ENCODE measurements at regions not wholly inside any gene's neighbourhood (a gene's known extent, or its start where the extent isn't known, plus 50 kb on each side); places are given as distances from the start of the nearest gene placed in this dataset.
"Not testable (repeated sequence)": the region's sequence is repeated elsewhere in the genome, so short reads cannot be mapped to it uniquely, and the experiment has no call there.

- Histone ChIP-seq H3K4me3 (no peak overlapping the region), H3K27ac (replicated peaks in 1 of 4) (no peak overlapping the region), H3K9me3 (no peaks in the 10 kb centered on the region), H3K27me3 (no peaks in the 10 kb centered on the region), H3K4me1 (no peaks in the 10 kb centered on the region), H3K36me3 (no peaks in the 10 kb centered on the region)
- TF ChIP-seq POLR2A (IDR thresholded peaks at IDR 0.05; ENCODE audit: low read depth) (no peak), EP300 (IDR thresholded peaks at IDR 0.05) (no peak), POLR2AphosphoS5 (IDR thresholded peaks at IDR 0.05) (no peak)
- TF ChIP-seq, protein P1, sequence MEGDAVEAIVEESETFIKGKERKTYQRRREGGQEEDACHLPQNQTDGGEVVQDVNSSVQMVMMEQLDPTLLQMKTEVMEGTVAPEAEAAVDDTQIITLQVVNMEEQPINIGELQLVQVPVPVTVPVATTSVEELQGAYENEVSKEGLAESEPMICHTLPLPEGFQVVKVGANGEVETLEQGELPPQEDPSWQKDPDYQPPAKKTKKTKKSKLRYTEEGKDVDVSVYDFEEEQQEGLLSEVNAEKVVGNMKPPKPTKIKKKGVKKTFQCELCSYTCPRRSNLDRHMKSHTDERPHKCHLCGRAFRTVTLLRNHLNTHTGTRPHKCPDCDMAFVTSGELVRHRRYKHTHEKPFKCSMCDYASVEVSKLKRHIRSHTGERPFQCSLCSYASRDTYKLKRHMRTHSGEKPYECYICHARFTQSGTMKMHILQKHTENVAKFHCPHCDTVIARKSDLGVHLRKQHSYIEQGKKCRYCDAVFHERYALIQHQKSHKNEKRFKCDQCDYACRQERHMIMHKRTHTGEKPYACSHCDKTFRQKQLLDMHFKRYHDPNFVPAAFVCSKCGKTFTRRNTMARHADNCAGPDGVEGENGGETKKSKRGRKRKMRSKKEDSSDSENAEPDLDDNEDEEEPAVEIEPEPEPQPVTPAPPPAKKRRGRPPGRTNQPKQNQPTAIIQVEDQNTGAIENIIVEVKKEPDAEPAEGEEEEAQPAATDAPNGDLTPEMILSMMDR (IDR thresholded peaks at IDR 0.05) = no peak
- intact Hi-C loops (cut with DNase I) = no loop called here
- DNase-seq (ENCODE audit: extremely low spot score) = no peak
- 96% methylated on average over 6 of the region's 6 CpGs for WGBS
Measured at GRCh38 chr13:65368832-65369231, 1861.3 kb downstream of the PCDH9 start.

DNA sequence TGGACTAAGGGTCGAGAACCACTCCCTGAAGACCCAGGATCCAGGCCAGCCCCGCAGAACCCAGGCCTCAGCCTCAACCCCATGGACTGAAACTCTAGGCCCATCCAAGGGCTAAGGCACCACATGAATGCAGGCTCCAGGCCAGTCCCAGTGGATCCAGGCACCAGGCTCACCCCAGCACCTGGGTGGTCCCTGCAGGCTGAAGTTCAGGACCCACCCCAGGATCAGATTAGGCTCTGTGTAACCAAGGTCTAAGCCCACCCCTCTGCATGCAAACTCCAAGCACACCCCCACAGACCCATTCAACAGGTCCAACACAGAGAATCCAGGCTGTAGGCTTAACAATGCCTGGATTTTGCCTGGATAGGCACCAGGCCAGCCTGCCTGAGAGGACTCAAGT is 1876.2 kb downstream of the PCDH9 start:
- H3K9me3 ChIP-seq = peaks cover 0 to 11% (median 0%) of the 10 kb centered on the region in 4 donors
- no peak for TF ChIP-seq POLR2AphosphoS5 (IDR thresholded peaks at IDR 0.05)
- TF ChIP-seq, protein P1 (IDR thresholded peaks at IDR 0.05) = no peak
- TF ChIP-seq EP300 (IDR thresholded peaks at IDR 0.05) = no peak
- TF ChIP-seq POLR2A (IDR thresholded peaks at IDR 0.05; ENCODE audit: low read depth) = no peak
- intact Hi-C loops (cut with DNase I) = no loop called here
- no peaks in the 10 kb centered on the region for H3K4me1 ChIP-seq
- no peaks in the 10 kb centered on the region for H3K27me3 ChIP-seq
- no CpG with 5 or more reads among the region's 2 CpGs for WGBS
- no peak overlapping the region for H3K4me3 ChIP-seq
- no peaks in the 10 kb centered on the region for H3K36me3 ChIP-seq
- no peak overlapping the region for H3K27ac ChIP-seq (replicated peaks in 1 of 4)
- no peak for DNase-seq (ENCODE audit: extremely low spot score)

GRCh38 chr13:65353150-65353549 is 1877.0 kb downstream of the PCDH9 start:
- H3K4me1 ChIP-seq; intact Hi-C loops (cut with DNase I); H3K27ac ChIP-seq (replicated peaks in 1 of 4); H3K27me3 ChIP-seq; DNase-seq (ENCODE audit: extremely low spot score); H3K36me3 ChIP-seq; H3K4me3 ChIP-seq: not testable (repeated sequence)
- WGBS = 100% methylated on average over 1 of the region's 3 CpGs
- peaks cover 0 to 11% (median 0%) of the 10 kb centered on the region in 4 donors for H3K9me3 ChIP-seq

DNA sequence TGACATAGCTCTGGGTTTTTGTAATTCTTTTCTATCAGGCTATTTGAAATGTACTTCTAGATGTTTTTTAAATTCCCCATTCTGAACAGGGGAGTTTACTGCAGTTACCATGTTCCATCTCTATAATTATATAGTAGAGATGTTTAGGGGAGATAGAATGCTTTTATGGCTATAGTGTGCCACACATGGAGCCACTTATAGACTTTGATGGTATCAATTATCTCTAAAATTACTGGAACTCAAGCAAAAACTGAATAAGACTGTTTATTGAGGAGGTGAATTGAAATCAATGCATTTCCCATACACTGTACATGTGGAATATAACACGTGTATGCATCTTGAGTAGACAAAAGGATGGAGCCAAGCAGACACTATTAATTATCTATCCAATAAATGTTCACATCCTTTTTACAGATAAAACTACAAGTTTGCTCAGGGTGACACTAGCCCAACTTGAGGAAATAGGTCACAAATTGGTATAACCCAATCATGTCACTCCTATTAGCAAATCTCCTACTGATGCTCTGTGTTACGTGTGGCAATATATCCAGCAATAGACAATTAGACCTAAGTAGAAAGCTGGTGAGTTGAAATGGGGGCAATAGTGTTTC is 1882.6 kb downstream of the PCDH9 start:
- Histone ChIP-seq H3K27me3 (no peaks in the 10 kb centered on the region), H3K36me3 (no peaks in the 10 kb centered on the region), H3K4me1 (no peaks in the 10 kb centered on the region), H3K27ac (replicated peaks in 1 of 4) (no peak overlapping the region), H3K4me3 (no peak overlapping the region), H3K9me3 (peaks cover 0 to 4% (median 0%) of the 10 kb centered on the region in 4 donors)
- WGBS = 87% methylated on average over 2 of the region's 2 CpGs
- DNase-seq (ENCODE audit: extremely low spot score) = no peak
- intact Hi-C loops (cut with DNase I) = no loop called here
- no peak for TF ChIP-seq POLR2A (IDR thresholded peaks at IDR 0.05; ENCODE audit: low read depth)
- TF ChIP-seq, protein P1 (IDR thresholded peaks at IDR 0.05) = no peak
- TF ChIP-seq EP300 (IDR thresholded peaks at IDR 0.05) = no peak
- no peak for TF ChIP-seq POLR2AphosphoS5 (IDR thresholded peaks at IDR 0.05)

- WGBS = 2% methylated on average over 1 of the region's 1 CpG
- Histone ChIP-seq H3K36me3 (no peaks in the 10 kb centered on the region), H3K4me3 (no peak overlapping the region), H3K27me3 (no peaks in the 10 kb centered on the region), H3K4me1 (no peaks in the 10 kb centered on the region), H3K9me3 (peaks cover 0 to 4% (median 0%) of the 10 kb centered on the region in 4 donors), H3K27ac (replicated peaks in 1 of 4) (no peak overlapping the region)
- intact Hi-C loops (cut with DNase I) = no loop called here
- DNase-seq (ENCODE audit: extremely low spot score) = no peak
- TF ChIP-seq EP300 (IDR thresholded peaks at IDR 0.05) (no peak), POLR2AphosphoS5 (IDR thresholded peaks at IDR 0.05) (no peak), POLR2A (IDR thresholded peaks at IDR 0.05; ENCODE audit: low read depth) (no peak)
- TF ChIP-seq, protein P1 (IDR thresholded peaks at IDR 0.05) = no peak
Measured at GRCh38 chr13:65343898-65344663, 1886.1 kb downstream of the PCDH9 start.

Data from esophagus muscularis mucosa (tissue), 4 donors.